ENCODE measurements at regions not wholly inside any gene's neighbourhood (a gene's known extent, or its start where the extent isn't known, plus 50 kb on each side); places are given as distances from the start of the nearest gene placed in this dataset.

GRCh38 chr7:121480058-121480457 lies 84.0 kb upstream of the FAM3C start:
- no peak overlapping the region for H3K9ac ChIP-seq (ENCODE audit: low read length)
- ATAC-seq (no peak), DNase-seq (ENCODE audit: low read depth, low spot score) (no peak)
- no peaks in the 10 kb centered on the region for H3K9me3 ChIP-seq (ENCODE audit: control insufficient read depth in 1 of 2, insufficient read depth in 1 of 2, low read depth in 1 of 2, low read length in 2 of 2)
- H3K9me2 ChIP-seq (ENCODE audit: insufficient read depth): no peaks in the 10 kb centered on the region
- H3K4me3 ChIP-seq (replicated peaks in 1 of 2; ENCODE audit: low read depth in 1 of 2, low read length in 2 of 2): no peak overlapping the region
- H3K79me2 ChIP-seq (ENCODE audit: insufficient read depth, low read length): no peaks in the 10 kb centered on the region
- BruUV-seq (replicated peaks): no TSS peak
- H3K36me3 ChIP-seq (ENCODE audit: control insufficient read depth in 1 of 2, insufficient read depth in 2 of 2, low read length in 2 of 2): no peaks in the 10 kb centered on the region
- POLR2A ChIA-PET: no interaction called here
- H2AFZ ChIP-seq (ENCODE audit: low read depth, low read length, poor library complexity, severe bottlenecking): peak overlapping the region; percentile 19
- no peaks in the 10 kb centered on the region for H3K27me3 ChIP-seq (ENCODE audit: insufficient read depth, low read length)
- H3K27ac ChIP-seq (ENCODE audit: low read depth, low read length): no peak overlapping the region
- no peaks in the 10 kb centered on the region for H3K4me1 ChIP-seq (ENCODE audit: control insufficient read depth in 1 of 2, insufficient read depth in 2 of 2, low read length in 2 of 2)
- H3K4me2 ChIP-seq (ENCODE audit: low read length): no peak overlapping the region
- RAD21 ChIA-PET (ENCODE audit: low non-redundant PET in 1 of 2, low total read pairs in 2 of 2, uncharacterized antibody in 2 of 2, unreplicated experiment in 2 of 2): no interaction called here
- H4K20me1 ChIP-seq (ENCODE audit: insufficient read depth): no peaks in the 10 kb centered on the region
- CTCF ChIA-PET: interaction anchor here (0.7 kb wide), 1 partner anchor 31 kb away, joined by 3 read pairs; no protein-coding TSS in a partner anchor
- intact Hi-C loops (cut with micrococcal nuclease): no loop called here
- TF ChIP-seq RAD21 (IDR thresholded peaks at IDR 0.05; ENCODE audit: low read depth) (no peak), MAX (IDR thresholded peaks at IDR 0.05) (no peak), CTCF (IDR thresholded peaks at IDR 0.05 in 2 of 3, conservative IDR thresholded peaks at IDR 0.05 in 1 of 3; ENCODE audit: borderline replicate concordance in 1 of 3, insufficient read depth in 1 of 3, low read depth in 2 of 3, low read length in 2 of 3) (no peak), ZBTB33 (IDR thresholded peaks at IDR 0.05; ENCODE audit: extremely low read depth, insufficient replicate concordance, low read length) (no peak), ELF1 (IDR thresholded peaks at IDR 0.05; ENCODE audit: borderline replicate concordance, low read depth) (no peak), SIN3A (IDR thresholded peaks at IDR 0.05; ENCODE audit: low read depth) (no peak), EGR1 (IDR thresholded peaks at IDR 0.05; ENCODE audit: low read depth) (no peak), POLR2AphosphoS5 (IDR thresholded peaks at IDR 0.05; ENCODE audit: low read depth, low read length) (no peak)
